Testis (tissue), 2 donors: ENCODE measurements at regions not wholly inside any gene's neighbourhood (a gene's known extent, or its start where the extent isn't known, plus 50 kb on each side); places are given as distances from the start of the nearest gene placed in this dataset.

Source experiments
- DNase-seq: peaks from one replicate; pipeline ENCODE4 v3.0.0-alpha.2; 2019
- H3K27ac ChIP-seq, 2 donors: fragments of 200-600 bp; sonication (generic); one replicate each; pipeline ENCODE4 v1.5.1; 2019
- H3K27me3 ChIP-seq: fragments of 200-600 bp; sonication (generic); one replicate; pipeline ENCODE4 v1.5.1; 2019
- H3K36me3 ChIP-seq: fragments of 200-600 bp; sonication (generic); one replicate; pipeline ENCODE4 v1.5.1; 2017; ENCODE audit warnings: low read depth; ENCODE audit errors: missing control alignments
- H3K4me1 ChIP-seq: fragments of 200-600 bp; sonication (generic); one replicate; pipeline ENCODE4 v1.5.1; 2019
- H3K4me3 ChIP-seq, 2 donors: fragments of 200-600 bp; sonication (generic); one replicate each; pipeline ENCODE4 v1.5.1; 2017 to 2019
- H3K9me3 ChIP-seq: fragments of 200-600 bp; sonication (generic); one replicate; pipeline ENCODE4 v1.5.1; 2017
- POLR2A ChIP-seq: fragments of 450-650 bp; IDR thresholded peaks from one replicate; pipeline ENCODE4 v1.6.1; 2017; ENCODE audit warnings: antibody characterized with exemption, mild to moderate bottlenecking, moderate library complexity
- WGBS, 2 donors: methylation state at CpG; one replicate each; pipeline ENCODE4 v1.1.5; 2018; 5-methylcytosine and 5-hydroxymethylcytosine counted together
- intact Hi-C: fragments of 100-400 bp; cut with DNase I; formaldehyde crosslinking; loops from one replicate; pipeline ENCODE4 v1.15.1; 2023; ENCODE audit warnings: low total_unique reads
- TF ChIP-seq, protein P1 (sequence below), 3 experiments: fragments of 450-650 bp in 2 of 3; fragments of 200-600 bp in 1 of 3; sonication (generic) in 1 of 3; IDR thresholded peaks; one replicate each; pipeline ENCODE4 v1.5.1; 2016 to 2019; ENCODE audit warnings: antibody characterized with exemption in 3 of 3, mild to moderate bottlenecking in 2 of 3, moderate library complexity in 1 of 3

DNA sequence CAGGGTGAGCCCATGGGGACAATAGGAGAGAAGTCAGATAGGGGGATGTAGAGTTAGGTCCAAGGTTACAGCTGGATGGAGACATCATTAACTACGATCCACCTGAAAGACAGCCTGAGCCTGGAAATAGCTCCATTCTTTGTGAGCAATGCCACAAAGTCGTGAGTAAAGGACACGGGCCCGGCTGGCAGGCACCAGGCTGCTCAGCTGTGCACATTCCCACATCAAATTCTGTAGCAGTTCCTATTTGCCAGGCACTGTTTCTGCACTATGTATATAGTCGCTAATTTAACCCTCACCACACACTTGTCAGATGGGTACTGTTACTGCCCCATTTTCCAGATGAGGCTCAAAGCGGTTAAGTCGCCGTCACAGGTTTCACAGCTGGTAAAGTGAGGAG is 338.0 kb upstream of the KAZN start:
- no peak overlapping the region for H3K4me3 ChIP-seq
- WGBS, 2 donors, result 94 to 95% methylated on average over 8 of the region's 8 CpGs
- intact Hi-C loops, result no loop called here
- no peaks in the 10 kb centered on the region for H3K36me3 ChIP-seq
- no peaks in the 10 kb centered on the region for H3K9me3 ChIP-seq
- TF ChIP-seq, protein P1, sequence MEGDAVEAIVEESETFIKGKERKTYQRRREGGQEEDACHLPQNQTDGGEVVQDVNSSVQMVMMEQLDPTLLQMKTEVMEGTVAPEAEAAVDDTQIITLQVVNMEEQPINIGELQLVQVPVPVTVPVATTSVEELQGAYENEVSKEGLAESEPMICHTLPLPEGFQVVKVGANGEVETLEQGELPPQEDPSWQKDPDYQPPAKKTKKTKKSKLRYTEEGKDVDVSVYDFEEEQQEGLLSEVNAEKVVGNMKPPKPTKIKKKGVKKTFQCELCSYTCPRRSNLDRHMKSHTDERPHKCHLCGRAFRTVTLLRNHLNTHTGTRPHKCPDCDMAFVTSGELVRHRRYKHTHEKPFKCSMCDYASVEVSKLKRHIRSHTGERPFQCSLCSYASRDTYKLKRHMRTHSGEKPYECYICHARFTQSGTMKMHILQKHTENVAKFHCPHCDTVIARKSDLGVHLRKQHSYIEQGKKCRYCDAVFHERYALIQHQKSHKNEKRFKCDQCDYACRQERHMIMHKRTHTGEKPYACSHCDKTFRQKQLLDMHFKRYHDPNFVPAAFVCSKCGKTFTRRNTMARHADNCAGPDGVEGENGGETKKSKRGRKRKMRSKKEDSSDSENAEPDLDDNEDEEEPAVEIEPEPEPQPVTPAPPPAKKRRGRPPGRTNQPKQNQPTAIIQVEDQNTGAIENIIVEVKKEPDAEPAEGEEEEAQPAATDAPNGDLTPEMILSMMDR (IDR thresholded peaks at IDR 0.05), result no peak
- H3K4me1 ChIP-seq, result peaks cover 10% of the 10 kb centered on the region
- H3K27me3 ChIP-seq, result no peaks in the 10 kb centered on the region
- no peak overlapping the region for H3K27ac ChIP-seq
- no peak for DNase-seq

DNA sequence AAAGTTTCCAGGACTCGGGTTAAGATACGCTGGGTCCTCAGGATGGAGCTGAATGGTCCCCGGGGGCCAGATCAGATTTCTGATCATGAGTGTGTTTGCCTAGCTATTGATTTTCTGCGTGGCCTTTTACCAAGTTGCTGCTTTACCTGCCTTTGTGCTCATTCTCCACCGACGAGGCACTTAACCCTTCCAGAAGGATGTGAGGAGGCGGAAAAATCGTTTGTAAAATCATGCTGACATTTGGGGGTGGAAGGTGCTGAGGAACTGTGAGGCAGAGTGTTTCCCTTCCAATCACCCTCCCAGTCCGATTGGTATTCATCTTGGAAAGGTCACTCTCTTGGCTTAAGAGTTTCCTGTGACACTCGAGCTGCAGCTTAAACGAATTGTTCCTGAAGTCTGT is 337.1 kb upstream of the KAZN start:
- no peak for DNase-seq
- H3K4me3 ChIP-seq, result no peak overlapping the region
- no peaks in the 10 kb centered on the region for H3K36me3 ChIP-seq
- intact Hi-C loops, result no loop called here
- H3K27me3 ChIP-seq, result no peaks in the 10 kb centered on the region
- peaks cover 10% of the 10 kb centered on the region for H3K4me1 ChIP-seq
- H3K27ac ChIP-seq, result no peak overlapping the region
- WGBS, 2 donors, result 81% methylated on average over 11 of the region's 11 CpGs
- TF ChIP-seq, protein P1 (IDR thresholded peaks at IDR 0.05), result no peak
- TF ChIP-seq POLR2A, result no peak
- H3K9me3 ChIP-seq, result no peaks in the 10 kb centered on the region

DNA sequence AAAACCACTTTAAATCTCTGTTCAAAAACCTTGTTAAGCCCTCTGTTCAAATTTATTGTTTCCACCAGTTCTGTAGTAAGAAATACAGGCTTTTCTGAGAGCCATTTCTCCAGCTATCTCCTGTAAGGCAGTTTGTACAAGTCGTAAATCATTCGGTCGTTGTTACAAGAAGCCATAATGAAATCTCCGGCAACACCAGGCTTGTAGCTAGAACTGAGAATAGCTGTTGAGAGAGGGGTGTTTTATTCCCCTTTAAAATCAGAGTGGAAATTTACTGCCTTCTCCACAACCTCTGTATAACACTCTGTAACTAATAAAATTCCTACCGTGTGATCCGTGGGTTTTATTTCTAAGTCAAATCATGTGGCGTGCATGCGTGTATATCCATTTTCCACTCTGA is 335.8 kb upstream of the KAZN start:
- 68 to 76% methylated on average over 8 of the region's 8 CpGs for WGBS, 2 donors
- peaks cover 10% of the 10 kb centered on the region for H3K4me1 ChIP-seq
- intact Hi-C loops, result no loop called here
- TF ChIP-seq, protein P1 (IDR thresholded peaks at IDR 0.05), result no peak
- no peak for TF ChIP-seq POLR2A
- H3K4me3 ChIP-seq, result no peak overlapping the region
- H3K27ac ChIP-seq, result no peak overlapping the region
- no peaks in the 10 kb centered on the region for H3K36me3 ChIP-seq
- no peak for DNase-seq
- H3K27me3 ChIP-seq, result no peaks in the 10 kb centered on the region
- no peaks in the 10 kb centered on the region for H3K9me3 ChIP-seq

DNA sequence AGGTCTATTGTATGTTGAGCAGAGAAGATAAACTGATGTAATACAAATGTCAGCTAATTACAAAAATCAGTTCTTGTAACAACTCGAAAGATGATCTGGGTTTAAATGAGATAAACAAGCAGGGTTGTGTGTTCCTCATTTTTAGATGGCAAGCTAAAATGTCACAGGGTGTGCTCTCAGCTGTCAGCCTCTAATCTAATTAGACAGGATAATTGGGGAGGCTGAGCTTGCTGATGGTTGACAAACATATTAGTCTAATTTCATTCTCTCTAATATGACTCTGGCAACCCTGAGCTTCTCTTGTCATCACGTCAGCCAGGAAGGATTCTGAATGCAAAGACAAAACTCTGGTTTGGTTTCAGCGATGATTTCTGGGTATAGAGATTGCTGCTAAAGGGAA is 335.3 kb upstream of the KAZN start:
- H3K27ac ChIP-seq, result no peak overlapping the region
- no peaks in the 10 kb centered on the region for H3K9me3 ChIP-seq
- H3K4me1 ChIP-seq, result peaks cover 10% of the 10 kb centered on the region
- intact Hi-C loops, result no loop called here
- H3K36me3 ChIP-seq, result no peaks in the 10 kb centered on the region
- H3K4me3 ChIP-seq, result no peak overlapping the region
- WGBS, 2 donors, result 75 to 79% methylated on average over 3 of the region's 3 CpGs
- no peak for DNase-seq
- H3K27me3 ChIP-seq, result no peaks in the 10 kb centered on the region
- TF ChIP-seq, protein P1 (IDR thresholded peaks at IDR 0.05), result no peak
- TF ChIP-seq POLR2A, result no peak

DNA sequence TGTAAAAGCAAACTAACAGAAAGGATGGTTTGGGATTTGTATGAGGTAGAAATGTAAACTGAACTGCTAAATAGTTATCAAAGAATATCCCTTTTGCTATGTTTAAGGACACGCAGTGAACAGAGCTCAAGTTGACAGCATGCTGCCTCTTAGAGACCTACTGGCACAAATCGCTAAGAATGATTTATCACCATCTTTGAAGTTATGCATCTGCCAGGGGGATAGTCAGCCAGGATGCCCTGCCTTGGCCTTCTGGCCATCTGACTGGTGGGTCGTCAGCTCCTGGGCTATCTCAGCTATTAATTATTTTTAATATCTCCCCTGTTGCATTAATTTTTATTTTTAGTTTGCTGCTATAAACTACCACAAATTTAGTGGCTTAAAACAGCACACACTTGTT is 334.8 kb upstream of the KAZN start:
- no peak for DNase-seq
- H3K27ac ChIP-seq, result no peak overlapping the region
- H3K36me3 ChIP-seq, result no peaks in the 10 kb centered on the region
- no peak overlapping the region for H3K4me3 ChIP-seq
- intact Hi-C loops, result no loop called here
- WGBS, 2 donors, result 67% methylated on average over 3 of the region's 3 CpGs
- no peak for TF ChIP-seq POLR2A
- TF ChIP-seq, protein P1 (IDR thresholded peaks at IDR 0.05), result no peak
- H3K27me3 ChIP-seq, result no peaks in the 10 kb centered on the region
- no peaks in the 10 kb centered on the region for H3K9me3 ChIP-seq
- H3K4me1 ChIP-seq, result peaks cover 8% of the 10 kb centered on the region
